HepG2 (cell line): ENCODE measurements at regions not wholly inside any gene's neighbourhood (a gene's known extent, or its start where the extent isn't known, plus 50 kb on each side); places are given as distances from the start of the nearest gene placed in this dataset.

ENCODE experiments used
- ATAC-seq: fragments of 200-7000 bp; cut with Tn5 transposase; 3 replicates; pipeline ENCODE4 v1.9.1; 2020; ENCODE audit warnings: mild to moderate bottlenecking, moderate library complexity
- BruUV-seq: library from RNA; stranded (reverse); fragments of 400-500 nt; replicated peaks from 2 replicates; lab custom pipeline; 2021; lab: Mats Ljungman, UMichigan
- CTCF ChIA-PET: fragments of 300-600 bp; formaldehyde crosslinking; extraction: SDS; loops from one replicate; lab custom pipeline; 2021; ENCODE audit warnings: low total read pairs, inconsistent platforms, low intra/inter-chr PET ratio; lab: Yijun Ruan, JAX
- POLR2A ChIA-PET: fragments of 350-600 bp; sonication (Branson Sonifier 250); formaldehyde crosslinking; loops from one replicate; lab custom pipeline; 2020; ENCODE audit warnings: antibody characterized with exemption, inconsistent platforms; lab: Yijun Ruan, JAX
- DNase-seq: peaks from one replicate; pipeline ENCODE4 v3.0.0-alpha.2; 2015; ENCODE audit warnings: low spot score
- FAIRE-seq: peaks from 3 replicates; lab custom pipeline; 2011; peaks lifted over from hg19 to GRCh38; lab: Jason Lieb, UNC
- H2AFZ ChIP-seq: one replicate; pipeline ENCODE4 v1.6.1; 2011; ENCODE audit warnings: low read length, inconsistent platforms
- H3K27ac ChIP-seq: fragments of 300-600 bp; 3 replicates; pipeline ENCODE4 v1.8.0; 2011; ENCODE audit warnings: mixed run types, mild to moderate bottlenecking, mixed read lengths, low read length, inconsistent platforms; ENCODE audit not compliant: insufficient read depth; ENCODE audit errors: extremely low read length
- H3K27me3 ChIP-seq, 2 experiments: fragments of 200-600 bp in 1 of 2; 2 replicates in 1 of 2; 3 replicates in 1 of 2; pipeline versions ENCODE4 v1.6.0 to v1.8.0; 2011; ENCODE audit warnings: low read length in 2 of 2, mild to moderate bottlenecking in 2 of 2, moderate library complexity in 2 of 2, inconsistent platforms in 1 of 2; ENCODE audit not compliant: insufficient read depth in 2 of 2, control insufficient read depth in 1 of 2
- H3K36me3 ChIP-seq, 2 experiments: fragments of 200-600 bp in 1 of 2; replicated peaks in 1 of 2; 2 replicates in 1 of 2; 3 replicates in 1 of 2; pipeline versions ENCODE4 v1.5.1 to v1.8.0; 2011; ENCODE audit warnings: low read length in 2 of 2, inconsistent platforms in 1 of 2; ENCODE audit not compliant: insufficient read depth in 2 of 2, control insufficient read depth in 1 of 2
- H3K4me1 ChIP-seq: 2 replicates; pipeline ENCODE4 v1.5.1; 2012; ENCODE audit warnings: low read length, inconsistent platforms; ENCODE audit not compliant: insufficient read depth
- H3K4me2 ChIP-seq: 2 replicates; pipeline ENCODE4 v1.6.0; 2011; ENCODE audit warnings: low read depth, low read length, inconsistent platforms
- H3K4me3 ChIP-seq, 3 experiments: fragments of 200-600 bp in 1 of 3; sonication (generic), shearing (Covaris generic) in 1 of 3; replicated peaks in 1 of 3; 2 replicates each; pipeline ENCODE4 v1.5.1; 2011 to 2016; ENCODE audit warnings: low read length in 3 of 3, inconsistent platforms in 2 of 3, low read depth in 2 of 3, mild to moderate bottlenecking in 2 of 3, control low read depth in 1 of 3, mixed read lengths in 1 of 3; ENCODE audit not compliant: insufficient read depth in 1 of 3
- H3K79me2 ChIP-seq: one replicate; pipeline ENCODE4 v1.6.1; 2011; ENCODE audit warnings: low read length, inconsistent platforms; ENCODE audit not compliant: insufficient read depth
- H3K9ac ChIP-seq: 2 replicates; pipeline ENCODE4 v1.6.0; 2011; ENCODE audit warnings: mild to moderate bottlenecking, low read depth, low read length, inconsistent platforms; ENCODE audit not compliant: insufficient read depth
- H3K9me3 ChIP-seq: 2 replicates; pipeline ENCODE4 v1.5.1; 2012; ENCODE audit warnings: mild to moderate bottlenecking, low read length
- H4K20me1 ChIP-seq: 2 replicates; pipeline ENCODE4 v1.6.0; 2011; ENCODE audit warnings: inconsistent platforms, mild to moderate bottlenecking, low read length, moderate library complexity; ENCODE audit not compliant: insufficient read depth
- MIXL1 ChIP-seq: IDR thresholded peaks from 2 replicates; pipeline ENCODE4 v1.6.1; 2016
- REST ChIP-seq, 2 experiments: IDR thresholded peaks; 2 replicates each; pipeline ENCODE4 v1.6.1; 2011 to 2012; ENCODE audit warnings: low read length in 2 of 2, borderline replicate concordance in 1 of 2, low read depth in 1 of 2, mild to moderate bottlenecking in 1 of 2, moderate library complexity in 1 of 2
- SNAPC5 ChIP-seq: sonication (generic); formaldehyde crosslinking; IDR thresholded peaks from 2 replicates; pipeline ENCODE4 v1.8.1; 2023; ENCODE audit warnings: mild to moderate bottlenecking, missing genetic modification reagents, borderline replicate concordance
- SNRNP70 ChIP-seq: fragments of 200-400 bp; formaldehyde crosslinking; IDR thresholded peaks from 2 replicates; pipeline ENCODE4 v1.6.1; 2017; ENCODE audit warnings: mild to moderate bottlenecking, low read depth, low read length, moderate library complexity
- ZNF232 ChIP-seq: sonication (generic); formaldehyde crosslinking; IDR thresholded peaks from 2 replicates; pipeline ENCODE4 v1.4.0; 2020; ENCODE audit warnings: missing genetic modification reagents, borderline replicate concordance
- ZNF557 ChIP-seq: sonication (generic); formaldehyde crosslinking; IDR thresholded peaks from 2 replicates; pipeline ENCODE4 v1.4.0; 2020; ENCODE audit warnings: missing genetic modification reagents
- ZNF605 ChIP-seq: sonication (generic); formaldehyde crosslinking; IDR thresholded peaks from 2 replicates; pipeline ENCODE4 v1.8.0; 2022; ENCODE audit warnings: mild to moderate bottlenecking, missing genetic modification reagents
- WGBS: methylation state at CpG from one replicate; pipeline ENCODE4 v1.1.6; 2017; ENCODE audit warnings: low lambda C conversion rate; 5-methylcytosine and 5-hydroxymethylcytosine counted together
- in situ Hi-C: cut with HindIII; loops from 2 replicates; pipeline ENCODE4 v1.10.0; 2017; ENCODE audit warnings: low pct_unique_long_range_greater_than_20kb; ENCODE audit not compliant: extremely low pct_ligation_motif_present
- intact Hi-C: fragments of 100-400 bp; cut with micrococcal nuclease; formaldehyde crosslinking; loops from one replicate; pipeline ENCODE4 v1.10.0; 2022; ENCODE audit not compliant: unreplicated experiment

- TF ChIP-seq REST (IDR thresholded peaks at IDR 0.05; ENCODE audit: borderline replicate concordance in 1 of 2, low read depth in 1 of 2, low read length in 2 of 2) (peak; percentile 87 to 97), MIXL1 (CRISPR knock-in tag) (0 out of 2 replicates have a peak, but pooled peaks have one; percentile 16), ZNF232 (CRISPR knock-in tag) (0 out of 2 replicates have a peak, but pooled peaks have one; percentile 52), ZNF605 (CRISPR knock-in tag) (no peak), SNAPC5 (CRISPR knock-in tag) (no peak), ZNF557 (CRISPR knock-in tag) (0 out of 2 replicates have a peak, but pooled peaks have one; percentile 33)
Measured at GRCh38 chr7:131745390-131746248, 189.2 kb upstream of the PODXL start (continued).

GRCh38 chr7:131741446-131741845, 185.0 kb upstream of the PODXL start:
- Histone ChIP-seq H2AFZ (no peak overlapping the region), H4K20me1 (no peaks in the 10 kb centered on the region), H3K4me3 (no peak overlapping the region), H3K9ac (no peak overlapping the region), H3K27me3 (no peaks in the 10 kb centered on the region), H3K27ac (no peak overlapping the region), H3K9me3 (no peaks in the 10 kb centered on the region), H3K4me1 (no peaks in the 10 kb centered on the region), H3K79me2 (no peaks in the 10 kb centered on the region), H3K36me3 (no peaks in the 10 kb centered on the region), H3K4me2 (no peak overlapping the region)
- DNase-seq (no peak), FAIRE-seq (no peak), ATAC-seq (no peak)
- 4% methylated on average over 3 of the region's 4 CpGs for WGBS
- intact Hi-C loops: no loop called here
- BruUV-seq: no TSS peak
- no peak for TF ChIP-seq SNRNP70
- ChIA-PET POLR2A (no interaction called here), CTCF (no interaction called here)
- in situ Hi-C loops: no loop called here
